HG02759 (cell line): ENCODE measurements at regions not wholly inside any gene's neighbourhood (a gene's known extent, or its start where the extent isn't known, plus 50 kb on each side); places are given as distances from the start of the nearest gene placed in this dataset.
"Not testable (repeated sequence)": the region's sequence is repeated elsewhere in the genome, so short reads cannot be mapped to it uniquely, and the experiment has no call there.

Experiments used
- ATAC-seq: cut with Tn5 transposase; IDR thresholded peaks from one replicate; pipeline ENCODE4 v1.9.1; 2021; ENCODE audit warnings: mild to moderate bottlenecking, moderate library complexity; ENCODE audit not compliant: unreplicated experiment

GRCh38 chr7:51640841-51641240, 324.2 kb upstream of the COBL start:
- ATAC-seq: no peak

GRCh38 chr7:51639661-51640334, 323.2 kb upstream of the COBL start:
- no peak for ATAC-seq

- no peak for ATAC-seq
Observed at GRCh38 chr7:51636503-51636902, 319.9 kb upstream of the COBL start.

DNA sequence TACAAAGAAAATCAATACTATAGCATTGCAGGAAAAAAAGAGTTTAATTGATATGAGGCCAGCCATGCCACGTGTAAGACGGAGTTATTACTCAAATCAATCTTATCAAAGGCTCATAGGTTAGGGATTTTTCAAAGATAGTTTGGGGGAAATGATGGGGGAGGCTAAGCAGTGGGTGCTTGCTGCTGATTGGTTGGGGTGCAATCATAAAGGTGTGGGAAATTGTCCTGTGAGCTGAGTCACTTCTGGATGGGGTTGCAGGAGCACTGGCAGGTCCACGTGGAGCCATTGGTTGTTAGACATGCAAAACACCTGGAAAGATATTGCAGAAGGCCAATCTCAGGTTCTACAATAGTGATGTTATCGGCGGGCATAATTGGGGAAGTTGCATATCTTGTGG, 319.2 kb upstream of the COBL start:
- ATAC-seq: no peak

GRCh38 chr7:51634538-51634937, 317.9 kb upstream of the COBL start:
- no peak for ATAC-seq

- no peak for ATAC-seq
Observed at GRCh38 chr7:51634025-51634424, 317.4 kb upstream of the COBL start.

- no peak for ATAC-seq
Observed at GRCh38 chr7:51633596-51633995, 317.0 kb upstream of the COBL start.

GRCh38 chr7:51633006-51633405, 316.4 kb upstream of the COBL start:
- ATAC-seq: no peak

DNA sequence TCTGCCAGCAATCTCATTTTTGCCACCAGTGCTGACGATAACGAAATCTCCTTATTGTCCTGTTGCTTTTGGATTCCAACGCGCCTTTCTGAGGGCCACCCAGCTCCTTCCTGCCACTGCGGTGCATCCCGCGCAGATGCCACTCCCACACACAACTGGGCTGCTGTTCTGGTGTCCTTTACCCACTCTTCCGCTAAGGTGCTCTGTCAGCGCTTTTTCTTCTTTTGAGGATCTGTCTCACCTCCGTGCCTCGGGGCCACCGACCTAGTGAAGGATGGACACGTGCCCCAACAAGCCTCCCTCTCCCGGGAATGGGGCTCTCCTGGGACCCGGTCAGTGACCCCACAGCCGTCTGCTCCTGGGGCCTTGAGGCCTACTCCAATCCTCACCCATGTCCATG, 314.3 kb upstream of the COBL start:
- ATAC-seq: no peak

DNA sequence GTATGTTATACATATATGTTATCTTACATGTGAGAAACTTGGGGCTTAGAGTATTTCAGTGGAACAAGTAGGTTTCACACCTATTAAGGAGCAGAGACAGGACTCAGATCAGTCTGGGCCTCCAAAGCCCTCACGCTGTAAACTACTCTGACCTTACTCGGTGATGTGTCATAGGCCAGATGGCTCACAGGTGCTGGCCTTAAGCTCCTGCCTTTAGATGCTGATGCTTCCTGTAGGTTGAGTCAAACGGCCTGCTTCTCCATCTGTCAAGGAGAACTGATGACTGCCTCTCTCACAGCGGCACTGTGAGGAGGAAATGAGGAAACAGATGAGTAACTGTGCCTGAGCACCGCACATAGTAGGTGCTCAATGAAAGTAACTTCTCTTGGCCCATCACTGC, 312.6 kb upstream of the COBL start:
- no peak for ATAC-seq

DNA sequence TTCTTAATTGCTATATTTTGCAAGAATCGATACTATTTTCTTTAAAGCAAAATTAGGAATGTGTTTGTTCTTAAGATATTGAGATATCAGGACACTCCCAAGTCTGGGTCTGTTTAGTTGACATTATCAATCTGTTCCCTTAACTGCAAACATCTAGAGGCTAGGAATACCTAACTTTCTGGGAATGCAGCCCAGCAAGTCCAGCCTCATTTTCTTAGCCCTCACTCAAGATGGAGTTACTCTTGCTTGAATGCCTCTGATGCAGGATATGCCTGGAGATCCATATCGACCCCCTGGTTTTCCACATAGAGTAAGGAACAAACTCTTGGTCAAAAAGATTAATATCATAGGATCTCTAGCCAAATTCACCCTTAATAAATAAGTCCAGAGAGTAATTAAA, 305.3 kb upstream of the COBL start:
- ATAC-seq: no peak

DNA sequence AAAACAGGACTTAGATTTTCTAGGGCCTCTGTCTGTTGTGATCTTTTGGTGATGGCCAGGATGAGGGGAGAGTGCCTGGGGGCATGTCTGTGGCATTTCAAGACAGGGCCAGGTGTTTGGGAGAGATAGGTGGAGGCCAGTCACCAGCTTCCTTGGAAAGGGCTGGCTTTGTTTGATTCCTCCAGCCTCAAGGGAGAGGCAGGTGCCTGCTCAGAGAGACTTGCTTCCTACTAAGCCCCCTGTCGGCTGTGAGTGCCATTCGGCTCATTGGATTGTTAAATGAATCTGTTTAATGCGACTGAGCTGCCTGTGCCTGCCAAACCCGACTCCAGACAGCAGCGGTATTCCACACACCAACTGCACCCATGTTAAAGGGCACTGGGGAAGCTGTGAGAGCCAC, 304.1 kb upstream of the COBL start:
- ATAC-seq: no peak

DNA sequence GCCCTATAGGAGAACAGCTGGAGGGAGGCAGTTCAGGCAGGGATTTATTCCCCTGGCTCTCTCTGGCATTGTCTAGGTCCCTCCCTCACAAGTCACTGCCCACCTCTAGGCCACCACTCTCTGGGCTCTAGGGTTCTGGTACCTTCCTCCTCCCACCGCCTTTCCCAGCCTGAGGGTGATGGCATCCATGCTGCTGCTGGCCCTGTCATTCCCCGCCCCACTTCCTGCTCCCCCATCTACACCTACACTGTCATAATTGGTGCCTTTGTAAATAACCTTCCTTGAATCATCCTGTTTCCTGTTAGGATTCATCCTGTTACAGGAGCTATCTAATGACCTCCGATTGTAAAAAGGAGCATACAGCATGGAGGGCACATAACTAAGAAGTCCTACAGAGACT, 303.3 kb upstream of the COBL start:
- ATAC-seq: no peak

DNA sequence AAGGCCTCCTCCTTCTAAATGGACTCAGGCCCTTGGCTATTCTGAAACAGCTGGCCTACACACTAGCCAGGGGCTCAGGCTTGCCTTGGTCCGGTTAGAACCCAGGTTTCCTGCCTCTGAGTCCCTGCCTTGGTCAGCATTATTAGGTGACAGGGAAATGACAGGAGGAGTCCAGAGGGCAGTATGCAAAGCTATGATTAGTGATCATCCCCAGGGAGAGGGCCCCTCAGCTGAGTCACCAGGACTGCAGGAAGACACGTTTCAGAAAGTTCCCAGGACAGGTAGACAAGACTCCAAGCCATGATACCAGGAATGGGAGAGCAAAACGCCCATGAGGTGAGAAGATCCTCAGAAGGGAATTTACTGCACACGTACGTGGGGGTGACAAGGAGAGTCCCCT, 301.1 kb upstream of the COBL start:
- no peak for ATAC-seq

DNA sequence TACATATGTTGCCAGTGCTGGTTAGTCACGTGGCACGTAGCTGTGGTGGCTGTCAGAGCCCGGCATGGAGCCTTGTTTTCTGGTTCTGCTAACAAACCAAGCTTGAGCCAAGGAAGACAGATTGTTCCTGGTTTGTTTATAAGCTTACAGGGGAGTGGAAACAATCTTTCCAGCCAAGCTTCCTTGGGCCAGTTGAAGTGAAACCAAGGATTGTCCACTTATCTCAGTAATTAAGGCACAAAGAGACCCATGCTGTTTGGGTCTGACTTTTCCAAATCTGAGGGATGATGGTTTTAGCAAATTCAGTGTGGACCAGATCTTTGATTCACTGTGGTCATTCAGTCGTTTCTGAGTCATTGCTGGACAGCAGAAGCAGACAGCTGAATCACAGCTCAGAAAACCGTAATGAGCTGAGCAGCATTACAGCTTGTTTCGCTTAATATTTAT, 297.3 kb upstream of the COBL start:
- no peak for ATAC-seq

- no peak for ATAC-seq
Observed at GRCh38 chr7:51611937-51612336, 295.3 kb upstream of the COBL start.

GRCh38 chr7:51607447-51607846, 290.8 kb upstream of the COBL start:
- no peak for ATAC-seq

GRCh38 chr7:51606601-51607154, 290.1 kb upstream of the COBL start:
- no peak for ATAC-seq

DNA sequence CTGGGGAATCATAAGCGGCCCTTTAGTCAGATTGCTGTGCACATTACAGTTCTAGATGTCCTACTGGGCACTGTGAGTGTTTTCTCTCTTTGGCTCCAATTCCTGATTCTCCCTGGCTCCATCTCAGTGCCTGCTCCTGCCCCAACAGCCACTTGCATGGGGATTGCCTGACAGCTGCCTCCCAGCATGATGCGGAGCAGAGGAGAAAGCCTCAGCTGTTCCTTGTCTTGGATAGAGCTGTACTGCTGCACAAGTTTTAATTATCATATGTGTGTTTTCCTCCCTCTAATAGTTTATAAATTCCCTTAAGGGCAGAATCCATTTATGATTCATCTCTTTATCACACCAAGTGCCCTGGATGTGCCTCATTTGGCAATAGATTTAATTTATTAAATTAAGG, 285.8 kb upstream of the COBL start:
- no peak for ATAC-seq

DNA sequence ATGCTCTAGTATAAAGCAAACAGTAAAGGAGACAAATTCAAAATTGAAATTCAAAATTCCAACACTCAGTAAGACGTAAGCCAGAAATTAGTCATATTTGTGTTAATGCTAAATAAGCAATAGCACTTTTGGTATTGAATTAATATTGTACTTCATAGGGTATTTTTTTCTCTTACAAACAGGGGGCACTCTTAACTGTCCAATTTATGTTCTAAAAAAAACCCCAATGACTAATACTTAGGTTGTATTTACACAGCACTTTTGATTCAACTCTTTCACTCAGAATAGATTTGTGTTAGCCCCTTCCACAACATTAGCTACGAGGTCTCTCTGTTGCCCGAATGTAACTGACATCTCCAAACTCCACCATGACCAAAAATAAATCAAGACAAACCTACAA, 284.9 kb upstream of the COBL start:
- ATAC-seq: no peak

DNA sequence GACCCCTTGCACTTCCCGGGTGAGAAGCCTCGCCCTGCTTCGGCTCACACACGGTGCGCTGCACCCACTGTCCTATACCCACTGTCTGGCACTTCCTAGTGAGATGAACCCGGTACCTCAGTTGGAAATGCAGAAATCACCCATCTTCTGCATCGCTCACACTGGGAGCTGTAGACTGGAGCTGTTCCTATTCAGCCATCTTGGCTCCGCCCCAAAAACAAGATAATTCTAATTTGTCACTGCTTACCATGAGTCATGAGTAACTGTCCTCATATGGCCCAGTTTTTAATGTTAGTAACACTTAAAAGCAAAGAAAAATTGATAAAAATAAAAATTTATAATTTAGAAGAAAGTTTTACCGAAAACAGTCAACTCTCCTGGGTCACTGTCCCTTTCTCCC, 283.3 kb upstream of the COBL start:
- ATAC-seq: not testable (repeated sequence)

DNA sequence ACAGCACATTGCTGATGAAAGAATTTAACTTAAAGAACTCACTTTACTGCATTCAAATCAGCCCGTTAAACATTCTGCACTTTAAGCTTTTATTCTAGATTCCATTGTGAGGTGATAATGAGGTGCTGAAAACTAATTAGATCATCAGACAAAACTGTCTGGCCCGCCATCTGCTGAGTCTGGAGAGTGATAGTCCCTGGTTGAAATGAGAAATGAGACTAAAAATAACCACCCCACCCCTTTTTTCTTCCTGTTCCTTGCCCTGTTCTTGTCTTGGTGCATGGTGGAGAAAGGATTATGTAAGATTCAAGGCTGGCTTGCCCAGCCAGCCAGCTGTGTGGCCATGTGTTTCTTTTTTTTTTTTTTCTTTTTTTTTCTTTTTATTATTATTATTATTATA, 277.0 kb upstream of the COBL start:
- ATAC-seq: no peak
